ENCODE measurements at regions not wholly inside any gene's neighbourhood (a gene's known extent, or its start where the extent isn't known, plus 50 kb on each side); places are given as distances from the start of the nearest gene placed in this dataset.
A peak's percentile ranks its signal among the peaks of the same experiment; 100 is the strongest.

- H3K36me3 ChIP-seq = no peaks in the 10 kb centered on the region
- no peaks in the 10 kb centered on the region for H3K27me3 ChIP-seq
- TF ChIP-seq CTCF (IDR thresholded peaks at IDR 0.05) = no peak
- H3K27ac ChIP-seq = no peak overlapping the region
- DNase-seq (no peak), ATAC-seq (peak; percentile 49)
- no peaks in the 10 kb centered on the region for H3K4me1 ChIP-seq
- no peak overlapping the region for H3K4me3 ChIP-seq
- intact Hi-C loops (cut with DNase I) = no loop called here
- H3K9me3 ChIP-seq = no peaks in the 10 kb centered on the region
Measured at GRCh38 chr3:187567661-187568121, 102.5 kb downstream of the SST start.

GRCh38 chr3:187567021-187567420, 103.2 kb downstream of the SST start:
- Histone ChIP-seq H3K4me3 (no peak overlapping the region), H3K36me3 (no peaks in the 10 kb centered on the region), H3K9me3 (no peaks in the 10 kb centered on the region), H3K27me3 (no peaks in the 10 kb centered on the region), H3K4me1 (no peaks in the 10 kb centered on the region), H3K27ac (no peak overlapping the region)
- no peak for DNase-seq
- intact Hi-C loops (cut with DNase I) = no loop called here
- no peak for ATAC-seq
- TF ChIP-seq CTCF (IDR thresholded peaks at IDR 0.05) = no peak

- Histone ChIP-seq H3K4me1 (no peaks in the 10 kb centered on the region), H3K27ac (no peak overlapping the region), H3K27me3 (no peaks in the 10 kb centered on the region), H3K4me3 (no peak overlapping the region), H3K36me3 (no peaks in the 10 kb centered on the region), H3K9me3 (no peaks in the 10 kb centered on the region)
- intact Hi-C loops (cut with DNase I) = no loop called here
- DNase-seq (no peak), ATAC-seq (no peak)
- TF ChIP-seq CTCF (IDR thresholded peaks at IDR 0.05) = no peak
Measured at GRCh38 chr3:187565701-187566100, 104.5 kb downstream of the SST start.

- no peak for ATAC-seq
- Histone ChIP-seq H3K9me3 (no peaks in the 10 kb centered on the region), H3K27me3 (no peaks in the 10 kb centered on the region), H3K4me3 (no peak overlapping the region), H3K27ac (no peak overlapping the region), H3K4me1 (no peaks in the 10 kb centered on the region), H3K36me3 (no peaks in the 10 kb centered on the region)
- TF ChIP-seq CTCF (IDR thresholded peaks at IDR 0.05) = no peak
- intact Hi-C loops (cut with DNase I) = no loop called here
- no peak for DNase-seq
Measured at GRCh38 chr3:187558990-187559389, 111.2 kb downstream of the SST start.

- no peak for ATAC-seq
- Histone ChIP-seq H3K4me1 (no peaks in the 10 kb centered on the region), H3K4me3 (no peak overlapping the region), H3K9me3 (no peaks in the 10 kb centered on the region), H3K27ac (no peak overlapping the region), H3K27me3 (peaks cover 0 to 4% of the 10 kb centered on the region in 2 donors), H3K36me3 (no peaks in the 10 kb centered on the region)
- no peak for DNase-seq
- intact Hi-C loops (cut with DNase I) = no loop called here
- TF ChIP-seq CTCF (IDR thresholded peaks at IDR 0.05) = no peak
Measured at GRCh38 chr3:187551416-187551815, 118.8 kb downstream of the SST start.

Measured in left lung (tissue), 4 donors.